ENCODE measurements at regions not wholly inside any gene's neighbourhood (a gene's known extent, or its start where the extent isn't known, plus 50 kb on each side); places are given as distances from the start of the nearest gene placed in this dataset.

DNA sequence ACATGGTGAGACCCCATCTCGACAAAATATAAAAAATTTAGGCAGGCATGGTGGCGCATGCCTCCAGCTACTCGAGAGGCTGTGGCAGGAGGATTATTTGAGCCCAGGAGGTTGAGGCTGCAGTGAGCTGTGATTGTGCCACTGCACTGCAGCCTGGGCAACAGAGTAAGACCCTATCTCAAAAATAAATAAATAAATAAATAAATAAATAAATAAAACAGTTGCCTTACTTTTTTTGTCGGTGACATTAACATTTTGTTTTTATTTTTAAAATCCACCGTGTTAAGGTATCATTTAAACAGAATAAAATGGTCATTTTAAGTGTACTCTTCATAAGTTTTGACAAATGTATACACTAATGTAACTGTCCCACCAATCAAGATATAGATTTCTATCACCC is 57.0 kb downstream of the RASL11A start:
- TF ChIP-seq CTCF (conservative IDR thresholded peaks at IDR 0.05; ENCODE audit: low read depth, low read length) = no peak
- H3K27ac ChIP-seq = no peak overlapping the region
- H3K36me3 ChIP-seq (ENCODE audit: insufficient read depth) = no peaks in the 10 kb centered on the region
- no peak overlapping the region for H3K9ac ChIP-seq
- no peaks in the 10 kb centered on the region for H3K27me3 ChIP-seq (ENCODE audit: insufficient read depth, low read depth)
- no peak overlapping the region for H3K4me3 ChIP-seq (IDR thresholded peaks at IDR 0.05; ENCODE audit: insufficient read depth, low read depth, low read length)
- H3K4me2 ChIP-seq = no peak overlapping the region
- no peaks in the 10 kb centered on the region for H4K20me1 ChIP-seq (ENCODE audit: insufficient read depth)
- no peak overlapping the region for H2AFZ ChIP-seq (ENCODE audit: low read depth)
- H3K79me2 ChIP-seq (ENCODE audit: insufficient read depth, low read depth) = no peaks in the 10 kb centered on the region
- no peaks in the 10 kb centered on the region for H3K4me1 ChIP-seq (ENCODE audit: low read depth, poor library complexity, severe bottlenecking)

DNA sequence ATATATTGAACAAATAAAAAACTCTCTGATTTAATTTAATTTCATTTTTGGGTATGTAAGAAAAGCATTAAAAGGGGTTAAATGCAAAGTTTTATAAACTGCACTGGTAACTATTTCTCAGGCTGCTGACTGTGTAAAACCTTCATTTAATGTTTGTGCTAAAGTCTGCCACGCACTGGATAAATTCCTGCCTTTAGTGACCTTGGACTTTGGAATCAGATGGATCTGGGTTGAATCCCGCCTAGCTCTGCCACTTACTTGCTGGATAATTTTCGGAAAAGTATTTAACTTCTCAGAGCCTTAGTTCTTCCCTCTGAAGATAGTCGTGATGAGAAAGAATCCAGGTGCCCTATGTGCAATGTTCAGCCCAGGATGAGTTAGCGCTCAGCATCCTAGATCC is 58.6 kb downstream of the RASL11A start:
- Histone ChIP-seq H3K9ac (no peak overlapping the region), H3K4me2 (no peak overlapping the region), H3K27me3 (ENCODE audit: insufficient read depth, low read depth) (no peaks in the 10 kb centered on the region), H4K20me1 (ENCODE audit: insufficient read depth) (no peaks in the 10 kb centered on the region), H3K79me2 (ENCODE audit: insufficient read depth, low read depth) (no peaks in the 10 kb centered on the region), H3K4me1 (ENCODE audit: low read depth, poor library complexity, severe bottlenecking) (no peaks in the 10 kb centered on the region), H3K27ac (no peak overlapping the region), H3K4me3 (IDR thresholded peaks at IDR 0.05; ENCODE audit: insufficient read depth, low read depth, low read length) (no peak overlapping the region), H2AFZ (ENCODE audit: low read depth) (no peak overlapping the region), H3K36me3 (ENCODE audit: insufficient read depth) (no peaks in the 10 kb centered on the region)
- no peak for TF ChIP-seq CTCF (conservative IDR thresholded peaks at IDR 0.05; ENCODE audit: low read depth, low read length)

DNA sequence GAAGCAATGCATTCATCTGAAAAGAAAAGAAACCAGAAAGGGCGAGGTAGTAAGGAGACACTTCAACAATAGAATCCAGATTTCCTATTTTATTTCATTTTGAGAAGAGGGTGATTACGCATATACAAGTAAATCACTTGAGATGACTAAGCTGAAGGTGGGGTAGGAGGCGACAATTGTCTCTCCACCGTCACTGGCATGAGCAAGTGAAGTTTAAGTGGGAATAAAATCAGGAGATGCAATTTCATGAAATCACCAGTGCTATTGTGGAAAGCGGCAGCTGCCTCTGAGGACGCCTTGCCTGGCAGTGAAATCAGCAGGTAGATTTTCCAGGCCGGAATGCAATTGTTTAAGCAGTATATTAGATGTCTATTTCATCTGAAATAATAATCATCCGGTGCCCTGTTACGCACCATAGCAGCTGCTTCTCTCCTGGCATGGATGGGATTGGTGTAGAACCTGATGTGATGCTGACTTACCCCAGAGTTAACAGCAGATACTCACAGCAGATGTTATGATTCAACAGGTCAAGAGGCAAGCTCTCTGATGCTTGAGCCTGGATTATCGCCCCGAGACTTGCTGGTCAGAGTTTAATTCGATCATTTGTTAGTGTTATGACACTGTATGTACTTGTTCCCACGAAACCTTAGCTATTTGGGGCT is 64.3 kb downstream of the RASL11A start:
- Histone ChIP-seq H3K27me3 (ENCODE audit: insufficient read depth, low read depth) (no peaks in the 10 kb centered on the region), H3K9ac (no peak overlapping the region), H3K36me3 (ENCODE audit: insufficient read depth) (no peaks in the 10 kb centered on the region), H3K4me1 (ENCODE audit: low read depth, poor library complexity, severe bottlenecking) (no peaks in the 10 kb centered on the region), H2AFZ (ENCODE audit: low read depth) (no peak overlapping the region), H3K4me3 (IDR thresholded peaks at IDR 0.05; ENCODE audit: insufficient read depth, low read depth, low read length) (no peak overlapping the region), H4K20me1 (ENCODE audit: insufficient read depth) (no peaks in the 10 kb centered on the region), H3K27ac (no peak overlapping the region), H3K79me2 (ENCODE audit: insufficient read depth, low read depth) (no peaks in the 10 kb centered on the region), H3K4me2 (no peak overlapping the region)
- no peak for TF ChIP-seq CTCF (conservative IDR thresholded peaks at IDR 0.05; ENCODE audit: low read depth, low read length)

GRCh38 chr13:27336014-27336673 is 65.5 kb downstream of the RASL11A start:
- Histone ChIP-seq H3K27me3 (ENCODE audit: insufficient read depth, low read depth) (no peaks in the 10 kb centered on the region), H3K27ac (no peak overlapping the region)

More at GRCh38 chr13:27336014-27336673, 65.5 kb downstream of the RASL11A start:
- TF ChIP-seq CTCF (conservative IDR thresholded peaks at IDR 0.05; ENCODE audit: low read depth, low read length) = no peak
- H3K79me2 ChIP-seq (ENCODE audit: insufficient read depth, low read depth) = no peaks in the 10 kb centered on the region
- no peak overlapping the region for H3K4me3 ChIP-seq (IDR thresholded peaks at IDR 0.05; ENCODE audit: insufficient read depth, low read depth, low read length)
- no peaks in the 10 kb centered on the region for H3K36me3 ChIP-seq (ENCODE audit: insufficient read depth)
- H2AFZ ChIP-seq (ENCODE audit: low read depth) = no peak overlapping the region
- H3K9ac ChIP-seq = no peak overlapping the region
- no peaks in the 10 kb centered on the region for H3K4me1 ChIP-seq (ENCODE audit: low read depth, poor library complexity, severe bottlenecking)
- H4K20me1 ChIP-seq (ENCODE audit: insufficient read depth) = no peaks in the 10 kb centered on the region
- no peak overlapping the region for H3K4me2 ChIP-seq
